ENCODE measurements at regions not wholly inside any gene's neighbourhood (a gene's known extent, or its start where the extent isn't known, plus 50 kb on each side); places are given as distances from the start of the nearest gene placed in this dataset.
"Not testable (repeated sequence)": the region's sequence is repeated elsewhere in the genome, so short reads cannot be mapped to it uniquely, and the experiment has no call there.

DNA sequence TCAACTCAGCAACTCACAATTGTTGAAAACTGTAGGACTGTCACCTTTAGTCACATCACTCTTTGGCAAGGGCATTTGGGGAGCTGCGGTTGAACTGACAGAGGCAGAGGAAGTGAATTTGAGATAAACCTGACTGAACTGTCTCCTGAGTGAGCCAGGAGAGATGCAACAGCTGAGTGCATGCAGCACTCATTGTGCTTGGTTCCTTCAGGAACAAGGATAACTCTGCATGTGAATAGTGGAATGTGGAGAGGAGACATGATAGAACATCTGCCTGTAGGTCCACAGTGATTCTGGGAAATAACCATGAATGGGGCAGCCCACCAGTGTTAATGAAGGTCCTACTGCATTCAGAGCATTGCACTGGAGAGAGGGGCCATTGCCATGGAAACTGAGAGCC is 494.7 kb downstream of the STK39 start:
- intact Hi-C loops (cut with micrococcal nuclease), result no loop called here
- Mint-ChIP-seq H3K9me3 (no peaks in the 10 kb centered on the region), H3K27me3 (ENCODE audit: low read depth) (peaks cover 11% of the 10 kb centered on the region), H3K27ac (no peak overlapping the region), H3K4me1 (ENCODE audit: low read depth) (no peaks in the 10 kb centered on the region), H3K4me3 (no peak overlapping the region), H3K36me3 (ENCODE audit: low read depth) (no peaks in the 10 kb centered on the region)
- no peak for DNase-seq
- CTCF ChIA-PET, result no interaction called here

GRCh38 chr2:167750675-167751074 is 496.7 kb downstream of the STK39 start:
- DNase-seq, result no peak
- Mint-ChIP-seq H3K36me3 (ENCODE audit: low read depth) (no peaks in the 10 kb centered on the region), H3K4me3 (no peak overlapping the region), H3K4me1 (ENCODE audit: low read depth) (no peaks in the 10 kb centered on the region), H3K9me3 (no peaks in the 10 kb centered on the region), H3K27ac (no peak overlapping the region), H3K27me3 (ENCODE audit: low read depth) (peaks cover 15% of the 10 kb centered on the region)
- intact Hi-C loops (cut with micrococcal nuclease), result no loop called here
- CTCF ChIA-PET, result no interaction called here

DNA sequence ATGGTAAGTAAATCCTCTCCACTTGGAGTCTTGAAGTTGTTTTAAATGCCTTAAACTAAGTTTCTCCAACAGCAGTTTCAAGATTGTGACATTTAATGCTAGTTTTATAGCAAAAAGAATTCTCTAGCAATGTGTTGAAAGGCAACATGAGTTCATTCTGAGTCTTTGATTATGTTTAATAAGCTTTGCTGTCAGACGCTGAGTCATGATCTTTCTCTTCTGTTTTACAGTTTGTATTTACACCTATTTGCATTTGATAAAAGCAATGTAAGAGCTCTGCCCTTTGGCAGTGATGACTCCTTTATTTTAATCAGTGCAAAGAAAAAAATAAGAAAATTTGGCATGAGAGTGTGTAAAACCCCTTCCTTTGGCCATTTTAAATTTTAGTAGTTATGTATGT is 497.7 kb downstream of the STK39 start:
- no peak overlapping the region for H3K4me3 Mint-ChIP-seq
- no peaks in the 10 kb centered on the region for H3K36me3 Mint-ChIP-seq (ENCODE audit: low read depth)
- no peak for DNase-seq
- intact Hi-C loops (cut with micrococcal nuclease), result no loop called here
- CTCF ChIA-PET, result no interaction called here
- no peak overlapping the region for H3K27ac Mint-ChIP-seq
- H3K4me1 Mint-ChIP-seq (ENCODE audit: low read depth), result no peaks in the 10 kb centered on the region
- no peaks in the 10 kb centered on the region for H3K9me3 Mint-ChIP-seq
- H3K27me3 Mint-ChIP-seq (ENCODE audit: low read depth), result peaks cover 11% of the 10 kb centered on the region

- Mint-ChIP-seq H3K36me3 (ENCODE audit: low read depth) (no peaks in the 10 kb centered on the region), H3K27me3 (ENCODE audit: low read depth) (peaks cover 11% of the 10 kb centered on the region), H3K9me3 (no peaks in the 10 kb centered on the region), H3K27ac (no peak overlapping the region), H3K4me3 (no peak overlapping the region), H3K4me1 (ENCODE audit: low read depth) (no peaks in the 10 kb centered on the region)
- intact Hi-C loops (cut with micrococcal nuclease), result no loop called here
- DNase-seq, result no peak
- CTCF ChIA-PET, result no interaction called here
These were observed 498.4 kb downstream of the STK39 start for GRCh38 chr2:167749016-167749415.

DNA sequence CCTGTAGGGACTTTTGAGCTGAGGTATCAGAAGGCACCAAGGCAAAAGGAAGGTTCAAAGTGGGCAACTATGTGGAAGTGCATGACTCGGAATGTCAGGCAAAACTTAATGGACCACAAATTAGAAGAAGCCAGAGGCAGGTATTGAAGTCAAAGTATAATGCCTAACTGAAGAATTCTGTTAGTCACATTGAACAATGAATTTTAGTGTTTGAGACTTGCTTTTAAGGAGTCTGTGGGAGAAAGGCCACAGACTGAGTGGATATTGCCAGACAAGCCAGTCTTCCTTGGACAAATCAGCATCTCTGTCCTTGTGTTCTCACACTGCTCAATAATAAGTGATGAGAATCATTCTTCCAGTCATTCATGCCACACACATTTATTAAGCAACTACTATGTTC is 498.9 kb downstream of the STK39 start:
- Mint-ChIP-seq H3K27ac (no peak overlapping the region), H3K9me3 (no peaks in the 10 kb centered on the region), H3K27me3 (ENCODE audit: low read depth) (peaks cover 11% of the 10 kb centered on the region), H3K36me3 (ENCODE audit: low read depth) (no peaks in the 10 kb centered on the region), H3K4me3 (no peak overlapping the region), H3K4me1 (ENCODE audit: low read depth) (no peaks in the 10 kb centered on the region)
- intact Hi-C loops (cut with micrococcal nuclease), result no loop called here
- CTCF ChIA-PET, result no interaction called here
- no peak for DNase-seq

DNA sequence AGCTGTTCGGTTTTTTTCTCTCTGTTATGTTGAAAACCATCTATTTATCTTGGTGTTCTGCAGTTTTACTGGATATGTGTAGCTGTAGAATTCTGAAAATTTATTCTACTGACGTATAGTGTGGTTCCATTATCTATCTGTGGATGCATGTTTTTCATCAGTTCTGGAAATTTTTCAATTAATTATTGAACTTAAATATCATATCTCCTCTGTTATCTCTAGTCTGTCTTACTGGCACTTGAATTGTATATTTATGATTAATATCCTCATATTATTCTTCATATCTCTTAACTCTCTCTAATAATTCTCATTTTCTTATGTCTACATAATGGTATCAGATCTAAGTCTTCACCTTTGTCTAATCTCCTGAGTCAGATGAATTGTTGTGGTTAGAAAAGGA is 501.7 kb downstream of the STK39 start:
- CTCF ChIA-PET, result no interaction called here
- Mint-ChIP-seq H3K4me3 (no peak overlapping the region), H3K27me3 (ENCODE audit: low read depth) (peaks cover 5% of the 10 kb centered on the region), H3K9me3 (no peaks in the 10 kb centered on the region), H3K27ac (no peak overlapping the region), H3K4me1 (ENCODE audit: low read depth) (no peaks in the 10 kb centered on the region), H3K36me3 (ENCODE audit: low read depth) (no peaks in the 10 kb centered on the region)
- no peak for DNase-seq
- intact Hi-C loops (cut with micrococcal nuclease), result no loop called here

- DNase-seq; H3K9me3 Mint-ChIP-seq; CTCF ChIA-PET; H3K36me3 Mint-ChIP-seq (ENCODE audit: low read depth); H3K27me3 Mint-ChIP-seq (ENCODE audit: low read depth); H3K4me3 Mint-ChIP-seq; H3K4me1 Mint-ChIP-seq (ENCODE audit: low read depth); intact Hi-C loops (cut with micrococcal nuclease); H3K27ac Mint-ChIP-seq: not testable (repeated sequence)
These were observed 507.5 kb downstream of the STK39 start for GRCh38 chr2:167739921-167740320.

- Mint-ChIP-seq H3K9me3 (no peaks in the 10 kb centered on the region), H3K36me3 (ENCODE audit: low read depth) (no peaks in the 10 kb centered on the region), H3K27me3 (ENCODE audit: low read depth) (peaks cover 2% of the 10 kb centered on the region), H3K27ac (no peak overlapping the region), H3K4me3 (no peak overlapping the region), H3K4me1 (ENCODE audit: low read depth) (no peaks in the 10 kb centered on the region)
- CTCF ChIA-PET, result no interaction called here
- intact Hi-C loops (cut with micrococcal nuclease), result no loop called here
- no peak for DNase-seq
These were observed 513.6 kb downstream of the STK39 start for GRCh38 chr2:167733747-167734146.

GRCh38 chr2:167732326-167732725 is 515.1 kb downstream of the STK39 start:
- Mint-ChIP-seq H3K36me3 (ENCODE audit: low read depth) (no peaks in the 10 kb centered on the region), H3K4me1 (ENCODE audit: low read depth) (no peaks in the 10 kb centered on the region), H3K9me3 (no peaks in the 10 kb centered on the region), H3K4me3 (no peak overlapping the region), H3K27ac (no peak overlapping the region), H3K27me3 (ENCODE audit: low read depth) (peaks cover 2% of the 10 kb centered on the region)
- intact Hi-C loops (cut with micrococcal nuclease), result no loop called here
- CTCF ChIA-PET, result no interaction called here
- no peak for DNase-seq

DNA sequence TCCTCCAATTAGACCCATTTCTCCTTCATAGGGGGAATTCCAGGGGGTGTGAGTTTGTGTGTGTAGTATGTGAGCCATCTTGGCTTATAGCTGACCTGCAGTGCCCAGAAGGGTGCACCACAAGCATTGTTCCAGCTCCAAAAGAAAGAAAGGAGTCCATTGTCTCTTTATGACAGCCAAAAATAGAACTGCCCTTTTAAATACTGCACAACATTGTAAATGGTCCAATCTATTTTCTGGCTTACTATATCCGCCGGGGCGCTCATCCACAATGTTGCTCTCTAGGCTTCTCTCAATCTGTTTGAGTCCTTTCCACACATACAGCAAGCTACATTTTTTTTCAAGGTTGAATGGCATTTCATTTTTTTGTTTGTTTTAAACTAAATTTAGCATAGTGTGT is 517.5 kb downstream of the STK39 start:
- H3K4me3 Mint-ChIP-seq, result no peak overlapping the region
- H3K9me3 Mint-ChIP-seq, result no peaks in the 10 kb centered on the region
- DNase-seq, result no peak
- intact Hi-C loops (cut with micrococcal nuclease), result no loop called here
- peaks cover 4% of the 10 kb centered on the region for H3K27me3 Mint-ChIP-seq (ENCODE audit: low read depth)
- CTCF ChIA-PET, result no interaction called here
- no peaks in the 10 kb centered on the region for H3K36me3 Mint-ChIP-seq (ENCODE audit: low read depth)
- no peak overlapping the region for H3K27ac Mint-ChIP-seq
- no peaks in the 10 kb centered on the region for H3K4me1 Mint-ChIP-seq (ENCODE audit: low read depth)

- Mint-ChIP-seq H3K4me1 (ENCODE audit: low read depth) (no peaks in the 10 kb centered on the region), H3K36me3 (ENCODE audit: low read depth) (no peaks in the 10 kb centered on the region), H3K4me3 (no peak overlapping the region), H3K27me3 (ENCODE audit: low read depth) (peaks cover 2% of the 10 kb centered on the region), H3K27ac (no peak overlapping the region), H3K9me3 (no peaks in the 10 kb centered on the region)
- CTCF ChIA-PET, result no interaction called here
- no peak for DNase-seq
- intact Hi-C loops (cut with micrococcal nuclease), result no loop called here
These were observed 520.6 kb downstream of the STK39 start for GRCh38 chr2:167726788-167727187.

DNA sequence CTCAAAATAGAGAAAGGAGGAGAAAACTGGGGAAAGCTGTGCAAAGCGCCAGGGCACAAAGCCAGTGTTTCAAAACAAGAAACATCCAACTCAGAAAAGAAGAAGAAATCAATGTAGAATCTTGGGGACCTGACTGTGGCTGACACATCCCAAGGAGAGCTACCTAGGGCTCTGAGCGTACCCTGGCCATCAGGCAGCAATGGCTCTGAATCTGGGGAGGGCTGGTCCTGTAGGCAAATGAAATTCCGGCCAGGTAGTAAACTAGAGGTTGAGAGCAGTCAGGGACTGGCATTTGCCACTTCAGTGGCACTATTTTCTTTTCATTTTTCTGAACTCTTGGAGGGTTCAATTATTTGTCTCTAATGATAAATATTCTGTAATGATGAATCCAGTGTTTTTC is 525.8 kb downstream of the STK39 start:
- CTCF ChIA-PET, result no interaction called here
- Mint-ChIP-seq H3K4me3 (no peak overlapping the region), H3K4me1 (ENCODE audit: low read depth) (no peaks in the 10 kb centered on the region), H3K9me3 (no peaks in the 10 kb centered on the region), H3K36me3 (ENCODE audit: low read depth) (no peaks in the 10 kb centered on the region), H3K27ac (no peak overlapping the region), H3K27me3 (ENCODE audit: low read depth) (peaks cover 2% of the 10 kb centered on the region)
- no peak for DNase-seq
- intact Hi-C loops (cut with micrococcal nuclease), result no loop called here

DNA sequence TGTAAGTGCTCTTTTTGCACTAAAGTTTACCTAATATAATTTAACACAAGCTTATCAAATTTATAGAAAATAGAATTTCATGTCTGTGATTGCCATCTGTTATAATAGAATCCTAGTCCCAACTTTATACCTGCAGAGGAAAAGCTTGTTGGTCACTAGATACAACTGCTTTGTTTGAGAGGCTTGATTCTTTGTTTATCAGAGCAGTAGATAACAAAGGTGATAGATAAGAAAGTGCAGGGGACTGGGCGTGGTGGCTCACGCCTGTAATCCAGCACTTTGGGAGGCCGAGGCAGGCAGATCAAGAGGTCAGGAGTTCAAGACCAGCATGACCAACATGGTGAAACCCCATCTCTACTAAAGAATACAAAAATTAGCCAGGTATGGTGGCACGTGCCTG is 528.0 kb downstream of the STK39 start:
- H3K27ac Mint-ChIP-seq, result no peak overlapping the region
- H3K4me3 Mint-ChIP-seq, result no peak overlapping the region
- H3K36me3 Mint-ChIP-seq (ENCODE audit: low read depth), result no peaks in the 10 kb centered on the region
- H3K27me3 Mint-ChIP-seq (ENCODE audit: low read depth), result no peaks in the 10 kb centered on the region
- CTCF ChIA-PET, result interaction anchor here (1.0 kb wide), 1 partner anchor 13 kb away, joined by 4 read pairs; no protein-coding TSS in a partner anchor
- H3K4me1 Mint-ChIP-seq (ENCODE audit: low read depth), result no peaks in the 10 kb centered on the region
- no peak for DNase-seq
- intact Hi-C loops (cut with micrococcal nuclease), result no loop called here
- no peaks in the 10 kb centered on the region for H3K9me3 Mint-ChIP-seq

DNA sequence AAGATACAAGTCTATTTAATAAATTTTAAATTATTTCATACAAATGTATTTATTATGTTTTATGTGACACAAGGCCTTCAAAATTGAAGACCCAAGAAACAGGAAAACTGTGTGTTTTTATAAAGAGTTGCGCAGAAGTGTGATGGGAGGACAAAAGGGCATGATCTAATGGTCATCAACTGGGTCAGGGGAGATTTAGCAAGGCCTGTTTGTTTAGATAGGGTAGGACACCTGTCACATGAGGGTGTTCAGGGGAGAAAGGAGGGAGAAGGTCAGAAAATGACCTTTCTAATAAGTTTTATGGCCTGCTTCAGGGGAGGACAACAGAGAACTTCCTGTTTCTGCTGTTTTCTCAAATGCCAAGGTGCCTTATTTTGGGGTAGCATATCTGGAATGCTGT is 528.8 kb downstream of the STK39 start:
- CTCF ChIA-PET, result no interaction called here
- Mint-ChIP-seq H3K4me3 (no peak overlapping the region), H3K27ac (no peak overlapping the region), H3K27me3 (ENCODE audit: low read depth) (no peaks in the 10 kb centered on the region), H3K4me1 (ENCODE audit: low read depth) (no peaks in the 10 kb centered on the region), H3K9me3 (no peaks in the 10 kb centered on the region), H3K36me3 (ENCODE audit: low read depth) (no peaks in the 10 kb centered on the region)
- no peak for DNase-seq
- intact Hi-C loops (cut with micrococcal nuclease), result no loop called here

Data from activated naive CD4-positive, alpha-beta T cell treated with anti-CD3 and anti-CD28 coated beads for 36 hours (primary cell).